ENCODE measurements at regions not wholly inside any gene's neighbourhood (a gene's known extent, or its start where the extent isn't known, plus 50 kb on each side); places are given as distances from the start of the nearest gene placed in this dataset.
A peak's percentile ranks its signal among the peaks of the same experiment; 100 is the strongest.
"Not testable (repeated sequence)": the region's sequence is repeated elsewhere in the genome, so short reads cannot be mapped to it uniquely, and the experiment has no call there.

GRCh38 chr6:27854421-27854820 is 57.8 kb downstream of the OR2B2 start:
- ATAC-seq, result no peak

GRCh38 chr6:27851440-27851839 is 60.8 kb downstream of the OR2B2 start:
- intact Hi-C loops (cut with DNase I), result no loop called here
- ATAC-seq (no peak), DNase-seq (ENCODE audit: low spot score) (no peak)

More at GRCh38 chr6:27854421-27854820, 57.8 kb downstream of the OR2B2 start:
- intact Hi-C loops (cut with DNase I), result no loop called here
- DNase-seq (ENCODE audit: low spot score), result no peak

- intact Hi-C loops (cut with DNase I); ATAC-seq; DNase-seq (ENCODE audit: low spot score): not testable (repeated sequence)
Measured at GRCh38 chr6:27849001-27849400, 63.2 kb downstream of the OR2B2 start.

GRCh38 chr6:27847706-27848105 is 64.5 kb downstream of the OR2B2 start:
- intact Hi-C loops (cut with DNase I), result no loop called here
- DNase-seq (ENCODE audit: low spot score) (no peak), ATAC-seq (no peak)

- DNase-seq (ENCODE audit: low spot score), result no peak
- intact Hi-C loops (cut with DNase I), result no loop called here
- no peak for ATAC-seq
Measured at GRCh38 chr6:27840572-27840971, 71.6 kb downstream of the OR2B2 start.

GRCh38 chr6:27839626-27840475 is 72.3 kb downstream of the OR2B2 start:
- DNase-seq (ENCODE audit: low spot score) (no peak), ATAC-seq (no peak)
- intact Hi-C loops (cut with DNase I), result no loop called here

- peak; percentile 81 for DNase-seq (ENCODE audit: low spot score)
- ATAC-seq, result peak; percentile 60
- intact Hi-C loops (cut with DNase I), result no loop called here
Measured at GRCh38 chr6:27838945-27839625, 73.1 kb downstream of the OR2B2 start.

GRCh38 chr6:27838058-27838944 is 73.9 kb downstream of the OR2B2 start:
- ATAC-seq (peak; percentile 95), DNase-seq (ENCODE audit: low spot score) (peak; percentile 86)
- intact Hi-C loops (cut with DNase I), result no loop called here

GRCh38 chr6:27837625-27838057 is 74.6 kb downstream of the OR2B2 start:
- intact Hi-C loops (cut with DNase I), result no loop called here
- DNase-seq (ENCODE audit: low spot score) (no peak), ATAC-seq (peak; percentile 57)

GRCh38 chr6:27836783-27837624 is 75.2 kb downstream of the OR2B2 start:
- peak; percentile 86 for ATAC-seq
- intact Hi-C loops (cut with DNase I), result no loop called here
- DNase-seq (ENCODE audit: low spot score), result peak; percentile 70

GRCh38 chr6:27836141-27836782 is 75.9 kb downstream of the OR2B2 start:
- intact Hi-C loops (cut with DNase I), result no loop called here
- DNase-seq (ENCODE audit: low spot score) (no peak), ATAC-seq (no peak)

- intact Hi-C loops (cut with DNase I), result no loop called here
- no peak for ATAC-seq
- DNase-seq (ENCODE audit: low spot score), result no peak
Measured at GRCh38 chr6:27834879-27835549, 77.2 kb downstream of the OR2B2 start.

- ATAC-seq, result no peak
- no peak for DNase-seq (ENCODE audit: low spot score)
- intact Hi-C loops (cut with DNase I), result no loop called here
Measured at GRCh38 chr6:27834384-27834783, 77.8 kb downstream of the OR2B2 start.

- DNase-seq (ENCODE audit: low spot score), result peak; percentile 86
- intact Hi-C loops (cut with DNase I), result not testable (repeated sequence)
- peak; percentile 98 for ATAC-seq
Measured at GRCh38 chr6:27831434-27832081, 80.6 kb downstream of the OR2B2 start.

- intact Hi-C loops (cut with DNase I), result not testable (repeated sequence)
- ATAC-seq, result peak; percentile 66
Measured at GRCh38 chr6:27830600-27831433, 81.4 kb downstream of the OR2B2 start.

GRCh38 chr6:27830212-27830599 is 82.0 kb downstream of the OR2B2 start:
- DNase-seq (ENCODE audit: low spot score), result no peak
- no peak for ATAC-seq
- intact Hi-C loops (cut with DNase I), result no loop called here

More at GRCh38 chr6:27830600-27831433, 81.4 kb downstream of the OR2B2 start:
- DNase-seq (ENCODE audit: low spot score), result not testable (repeated sequence)
